GM21360 (cell line): ENCODE measurements at regions not wholly inside any gene's neighbourhood (a gene's known extent, or its start where the extent isn't known, plus 50 kb on each side); places are given as distances from the start of the nearest gene placed in this dataset.
"Not testable (repeated sequence)": the region's sequence is repeated elsewhere in the genome, so short reads cannot be mapped to it uniquely, and the experiment has no call there.

Experiments
- ATAC-seq: cut with Tn5 transposase; IDR thresholded peaks from one replicate; pipeline ENCODE4 v1.9.1; 2021; ENCODE audit warnings: mild to moderate bottlenecking, moderate library complexity; ENCODE audit not compliant: unreplicated experiment

GRCh38 chr15:22665059-22665702 is 121.3 kb upstream of the NIPA1 start:
- ATAC-seq, result not testable (repeated sequence)

GRCh38 chr15:22665711-22666110 is 120.7 kb upstream of the NIPA1 start:
- not testable (repeated sequence) for ATAC-seq

GRCh38 chr15:22684786-22685185 is 101.7 kb upstream of the NIPA1 start:
- ATAC-seq, result not testable (repeated sequence)

- ATAC-seq, result not testable (repeated sequence)
Measured at GRCh38 chr15:22699881-22700280, 86.6 kb upstream of the NIPA1 start.

GRCh38 chr15:22710831-22711341 is 75.6 kb upstream of the NIPA1 start:
- not testable (repeated sequence) for ATAC-seq

- not testable (repeated sequence) for ATAC-seq
Measured at GRCh38 chr15:22713933-22714332, 72.5 kb upstream of the NIPA1 start.

GRCh38 chr15:22714358-22715132 is 71.9 kb upstream of the NIPA1 start:
- ATAC-seq, result not testable (repeated sequence)

GRCh38 chr15:22715133-22715845 is 71.2 kb upstream of the NIPA1 start:
- not testable (repeated sequence) for ATAC-seq

- ATAC-seq, result not testable (repeated sequence)
Measured at GRCh38 chr15:22719980-22720379, 66.5 kb upstream of the NIPA1 start.

GRCh38 chr15:22726104-22726503 is 60.3 kb upstream of the NIPA1 start:
- not testable (repeated sequence) for ATAC-seq

GRCh38 chr15:22735067-22735466 is 51.4 kb upstream of the NIPA1 start:
- not testable (repeated sequence) for ATAC-seq

GRCh38 chr15:22735781-22736180 is 50.7 kb upstream of the NIPA1 start:
- no peak for ATAC-seq

- not testable (repeated sequence) for ATAC-seq
Measured at GRCh38 chr15:22736200-22736599, 50.2 kb upstream of the NIPA1 start.
